Hepatocyte (in vitro differentiated cells): ENCODE measurements at regions not wholly inside any gene's neighbourhood (a gene's known extent, or its start where the extent isn't known, plus 50 kb on each side); places are given as distances from the start of the nearest gene placed in this dataset.
"Not testable (repeated sequence)": the region's sequence is repeated elsewhere in the genome, so short reads cannot be mapped to it uniquely, and the experiment has no call there.

Experiments used
- EZH2 ChIP-seq: fragments of 200-600 bp; sonication (generic); IDR thresholded peaks from 2 replicates; pipeline ENCODE4 v1.6.1; 2016; ENCODE audit warnings: antibody characterized with exemption, mild to moderate bottlenecking, borderline replicate concordance
- EZH2phosphoT487 ChIP-seq: fragments of 200-600 bp; sonication (generic); IDR thresholded peaks from one replicate; pipeline ENCODE4 v1.6.1; 2018; ENCODE audit warnings: antibody characterized with exemption, mild to moderate bottlenecking, low read depth, moderate library complexity; ENCODE audit not compliant: unreplicated experiment, severe bottlenecking
- TF ChIP-seq, protein P1 (sequence below): fragments of 200-600 bp; sonication (generic); IDR thresholded peaks from 2 replicates; pipeline ENCODE4 v1.5.1; 2016; ENCODE audit warnings: antibody characterized with exemption, mild to moderate bottlenecking; ENCODE audit not compliant: poor library complexity

DNA sequence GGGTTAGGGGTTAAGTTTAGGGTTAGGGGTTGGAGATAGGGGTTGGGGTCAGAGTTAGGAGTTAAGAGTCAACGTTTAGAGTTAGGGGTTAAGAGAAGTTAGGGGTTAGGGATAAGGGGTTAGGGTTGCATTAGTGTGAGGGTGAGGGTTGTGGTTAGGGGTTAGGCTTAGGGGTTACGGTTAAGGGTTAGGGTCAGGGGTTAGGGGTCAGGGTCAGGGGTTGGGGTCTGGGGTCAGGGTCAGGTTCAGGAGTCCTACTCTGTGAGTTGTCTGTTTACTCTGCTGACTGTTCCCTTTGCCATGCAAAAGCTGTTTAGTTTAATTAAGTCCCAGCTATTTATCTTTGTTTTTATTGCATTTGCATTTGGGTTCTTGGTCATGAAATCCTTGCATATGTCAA lies 1267.3 kb downstream of the FOXD4L5 start:
- TF ChIP-seq, protein P1, sequence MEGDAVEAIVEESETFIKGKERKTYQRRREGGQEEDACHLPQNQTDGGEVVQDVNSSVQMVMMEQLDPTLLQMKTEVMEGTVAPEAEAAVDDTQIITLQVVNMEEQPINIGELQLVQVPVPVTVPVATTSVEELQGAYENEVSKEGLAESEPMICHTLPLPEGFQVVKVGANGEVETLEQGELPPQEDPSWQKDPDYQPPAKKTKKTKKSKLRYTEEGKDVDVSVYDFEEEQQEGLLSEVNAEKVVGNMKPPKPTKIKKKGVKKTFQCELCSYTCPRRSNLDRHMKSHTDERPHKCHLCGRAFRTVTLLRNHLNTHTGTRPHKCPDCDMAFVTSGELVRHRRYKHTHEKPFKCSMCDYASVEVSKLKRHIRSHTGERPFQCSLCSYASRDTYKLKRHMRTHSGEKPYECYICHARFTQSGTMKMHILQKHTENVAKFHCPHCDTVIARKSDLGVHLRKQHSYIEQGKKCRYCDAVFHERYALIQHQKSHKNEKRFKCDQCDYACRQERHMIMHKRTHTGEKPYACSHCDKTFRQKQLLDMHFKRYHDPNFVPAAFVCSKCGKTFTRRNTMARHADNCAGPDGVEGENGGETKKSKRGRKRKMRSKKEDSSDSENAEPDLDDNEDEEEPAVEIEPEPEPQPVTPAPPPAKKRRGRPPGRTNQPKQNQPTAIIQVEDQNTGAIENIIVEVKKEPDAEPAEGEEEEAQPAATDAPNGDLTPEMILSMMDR, result not testable (repeated sequence)
- not testable (repeated sequence) for TF ChIP-seq EZH2, EZH2phosphoT487
